GM21528 (cell line): ENCODE measurements at regions not wholly inside any gene's neighbourhood (a gene's known extent, or its start where the extent isn't known, plus 50 kb on each side); places are given as distances from the start of the nearest gene placed in this dataset.

Experiments used
- ATAC-seq: cut with Tn5 transposase; IDR thresholded peaks from one replicate; pipeline ENCODE4 v1.9.1; 2021; ENCODE audit warnings: mild to moderate bottlenecking, moderate library complexity; ENCODE audit not compliant: unreplicated experiment, low FRiP score

- no peak for ATAC-seq
Observed at GRCh38 chr4:187212446-187213080, 488.9 kb upstream of the FAT1 start.

GRCh38 chr4:187215438-187215837 lies 491.8 kb upstream of the FAT1 start:
- no peak for ATAC-seq

- no peak for ATAC-seq
Observed at GRCh38 chr4:187218705-187219245, 495.1 kb upstream of the FAT1 start.

GRCh38 chr4:187224560-187224959 lies 500.9 kb upstream of the FAT1 start:
- ATAC-seq: no peak

GRCh38 chr4:187227907-187228704 lies 504.4 kb upstream of the FAT1 start:
- ATAC-seq: no peak

- ATAC-seq: no peak
Observed at GRCh38 chr4:187232196-187232595, 508.5 kb upstream of the FAT1 start.

GRCh38 chr4:187232796-187233195 lies 509.1 kb upstream of the FAT1 start:
- no peak for ATAC-seq

GRCh38 chr4:187235456-187236170 lies 512.0 kb upstream of the FAT1 start:
- no peak for ATAC-seq

- no peak for ATAC-seq
Observed at GRCh38 chr4:187236209-187236890, 512.7 kb upstream of the FAT1 start.

- no peak for ATAC-seq
Observed at GRCh38 chr4:187238646-187239045, 515.0 kb upstream of the FAT1 start.

- no peak for ATAC-seq
Observed at GRCh38 chr4:187251896-187252295, 528.2 kb upstream of the FAT1 start.

- no peak for ATAC-seq
Observed at GRCh38 chr4:187256897-187257296, 533.2 kb upstream of the FAT1 start.

GRCh38 chr4:187258651-187259401 lies 535.2 kb upstream of the FAT1 start:
- no peak for ATAC-seq

GRCh38 chr4:187268940-187269339 lies 545.3 kb upstream of the FAT1 start:
- ATAC-seq: no peak

GRCh38 chr4:187270154-187270553 lies 546.5 kb upstream of the FAT1 start:
- ATAC-seq: no peak

GRCh38 chr4:187271848-187272247 lies 548.2 kb upstream of the FAT1 start:
- ATAC-seq: no peak

- ATAC-seq: no peak
Observed at GRCh38 chr4:187274153-187274552, 550.5 kb upstream of the FAT1 start.

GRCh38 chr4:187276736-187277408 lies 553.2 kb upstream of the FAT1 start:
- ATAC-seq: no peak

GRCh38 chr4:187283201-187283955 lies 559.7 kb upstream of the FAT1 start:
- ATAC-seq: no peak
